ACHN (cell line): ENCODE measurements at regions not wholly inside any gene's neighbourhood (a gene's known extent, or its start where the extent isn't known, plus 50 kb on each side); places are given as distances from the start of the nearest gene placed in this dataset.

ENCODE experiments used
- DNase-seq: peaks from one replicate; pipeline ENCODE4 v3.0.0-alpha.2; 2015
- in situ Hi-C: cut with HindIII; loops from 2 replicates; pipeline ENCODE4 v1.10.0; 2017; ENCODE audit warnings: low sequenced_read_pairs, low pct_ligation_motif_present, low pct_unique_long_range_greater_than_20kb

DNA sequence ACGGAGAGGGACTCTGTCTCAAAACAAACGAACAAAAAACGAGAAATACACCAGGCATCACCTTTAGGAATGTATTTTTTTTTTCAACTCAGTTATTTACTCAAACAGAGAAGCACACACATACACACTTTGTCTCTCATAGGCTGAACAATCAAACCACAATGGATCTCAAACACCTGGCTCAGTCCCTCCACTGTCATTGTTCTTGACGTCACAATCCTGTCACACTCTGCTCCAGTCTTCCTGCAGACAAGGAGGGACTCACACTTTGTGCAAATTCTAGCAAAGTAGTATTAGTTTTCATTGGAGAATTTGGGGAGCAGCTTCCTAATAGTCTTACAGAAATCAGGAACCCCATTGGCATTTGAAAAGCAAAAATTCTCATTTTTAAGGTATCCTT lies 727.8 kb downstream of the BCL11B start:
- no peak for DNase-seq
- in situ Hi-C loops, result no loop called here

- in situ Hi-C loops, result no loop called here
Measured at GRCh38 chr14:98545181-98545580, 726.8 kb downstream of the BCL11B start.

DNA sequence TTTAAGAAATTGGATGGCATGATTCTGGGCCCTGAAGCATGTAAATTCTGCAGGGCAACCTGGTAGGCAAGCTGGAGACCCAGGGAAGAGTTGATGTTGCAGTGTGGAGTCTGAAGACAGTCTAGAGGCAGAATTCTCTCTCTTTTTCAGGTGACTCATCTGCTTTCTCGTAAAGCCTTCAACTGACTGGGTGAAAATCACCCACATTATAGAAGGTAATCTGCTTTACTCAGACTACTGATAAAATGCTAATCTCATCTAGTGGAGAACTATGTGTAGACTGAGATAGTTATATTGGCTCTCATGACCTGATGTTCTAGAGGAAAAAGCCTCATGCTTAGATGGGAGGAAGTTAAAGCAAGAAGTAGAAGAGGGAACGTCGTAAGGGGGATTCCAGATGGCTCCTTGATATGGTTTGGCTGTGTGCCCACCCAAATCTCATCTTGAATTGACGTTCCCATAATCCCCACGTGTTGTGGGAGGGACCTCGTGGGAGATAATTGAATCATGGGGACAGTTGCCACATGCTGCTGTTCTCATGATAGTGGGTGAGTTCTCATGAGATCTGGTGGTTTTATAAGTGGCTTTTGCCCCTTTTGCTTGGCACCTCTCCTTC lies 723.8 kb downstream of the BCL11B start:
- no peak for DNase-seq
- in situ Hi-C loops, result no loop called here

More at GRCh38 chr14:98545181-98545580, 726.8 kb downstream of the BCL11B start:
- DNase-seq, result no peak

DNA sequence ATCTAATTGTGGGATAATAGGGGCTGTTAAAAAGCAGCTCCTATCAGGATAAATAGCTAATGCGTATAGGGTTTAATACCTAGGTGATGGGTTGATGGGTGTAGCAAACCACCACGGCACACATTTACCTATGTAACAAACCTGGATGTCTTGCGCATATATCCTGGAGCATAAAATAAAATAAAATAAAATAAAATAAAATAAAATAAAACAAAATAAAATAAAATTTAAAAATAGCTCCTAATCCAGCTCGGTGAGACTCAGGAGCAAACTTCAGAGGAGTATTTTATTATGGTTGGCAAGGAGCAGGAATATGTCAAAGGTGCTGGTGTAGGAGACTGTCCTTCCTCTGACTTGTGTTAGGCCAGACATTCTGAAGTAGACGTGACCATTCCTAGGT lies 721.0 kb downstream of the BCL11B start:
- in situ Hi-C loops, result no loop called here
- no peak for DNase-seq

GRCh38 chr14:98555440-98555839 lies 716.6 kb downstream of the BCL11B start:
- no peak for DNase-seq
- in situ Hi-C loops, result no loop called here

DNA sequence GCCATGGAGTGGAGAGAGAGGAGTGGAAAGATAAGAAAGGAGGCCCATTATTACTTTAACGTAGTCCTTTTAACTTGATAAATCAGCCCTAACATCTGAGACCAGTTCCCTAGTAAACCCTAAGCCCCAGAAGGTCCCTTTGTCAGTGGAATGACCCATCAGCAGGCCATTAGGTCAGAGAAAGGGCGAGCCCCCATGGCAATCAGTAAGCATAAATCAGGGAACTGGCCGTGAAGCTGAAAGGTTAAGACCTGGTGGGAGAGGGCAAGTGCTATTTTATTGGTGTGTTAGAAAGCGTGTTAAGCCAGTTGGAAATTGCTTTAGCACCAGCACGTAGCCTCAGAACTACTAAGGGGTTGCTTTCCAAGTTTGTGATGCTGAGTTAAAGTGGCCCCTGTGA lies 708.0 kb downstream of the BCL11B start:
- in situ Hi-C loops, result no loop called here

GRCh38 chr14:98564541-98564940 lies 707.5 kb downstream of the BCL11B start:
- no peak for DNase-seq

More for the DNA sequence above, 708.0 kb downstream of the BCL11B start:
- no peak for DNase-seq

DNA sequence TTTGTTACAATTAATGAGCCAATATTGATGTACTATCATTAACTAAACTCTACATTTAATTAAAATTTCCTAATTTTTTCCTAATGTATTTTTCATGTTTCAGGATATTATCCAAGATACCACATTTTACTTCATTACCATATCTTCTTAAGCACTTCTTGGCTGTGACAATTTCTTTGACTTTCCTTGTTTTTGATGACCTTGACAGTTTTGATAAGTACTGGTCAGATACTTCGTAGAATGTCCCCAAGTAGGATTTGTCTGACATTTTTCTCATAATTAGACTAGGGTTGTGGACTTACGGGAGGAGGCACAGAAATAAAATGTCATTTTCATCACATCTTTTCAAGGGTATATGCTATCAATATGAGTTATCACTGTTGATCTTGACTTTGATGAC lies 700.9 kb downstream of the BCL11B start:
- DNase-seq, result no peak
- in situ Hi-C loops, result no loop called here

More at GRCh38 chr14:98564541-98564940, 707.5 kb downstream of the BCL11B start:
- in situ Hi-C loops, result no loop called here

DNA sequence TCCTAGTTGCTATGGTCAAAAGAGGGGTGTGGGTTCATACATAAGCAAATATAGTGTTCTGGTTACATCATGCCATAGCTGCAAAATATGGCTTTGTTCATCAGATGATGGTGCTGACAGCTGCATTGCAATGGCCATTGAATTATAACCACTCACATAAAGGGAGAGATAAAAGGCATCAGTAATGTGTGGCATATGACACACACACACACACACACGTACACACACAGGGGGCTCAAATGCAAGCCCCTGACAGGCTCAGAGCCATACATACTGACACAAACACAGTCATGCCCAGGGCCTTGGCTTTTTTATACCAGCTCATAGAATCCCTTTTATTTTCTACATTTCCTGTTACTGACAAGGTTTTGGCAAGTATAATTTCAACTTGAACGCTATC lies 698.9 kb downstream of the BCL11B start:
- in situ Hi-C loops, result no loop called here
- no peak for DNase-seq

GRCh38 chr14:98576463-98576862 lies 695.5 kb downstream of the BCL11B start:
- no peak for DNase-seq
- in situ Hi-C loops, result no loop called here

GRCh38 chr14:98578204-98578603 lies 693.8 kb downstream of the BCL11B start:
- no peak for DNase-seq
- in situ Hi-C loops, result no loop called here

DNA sequence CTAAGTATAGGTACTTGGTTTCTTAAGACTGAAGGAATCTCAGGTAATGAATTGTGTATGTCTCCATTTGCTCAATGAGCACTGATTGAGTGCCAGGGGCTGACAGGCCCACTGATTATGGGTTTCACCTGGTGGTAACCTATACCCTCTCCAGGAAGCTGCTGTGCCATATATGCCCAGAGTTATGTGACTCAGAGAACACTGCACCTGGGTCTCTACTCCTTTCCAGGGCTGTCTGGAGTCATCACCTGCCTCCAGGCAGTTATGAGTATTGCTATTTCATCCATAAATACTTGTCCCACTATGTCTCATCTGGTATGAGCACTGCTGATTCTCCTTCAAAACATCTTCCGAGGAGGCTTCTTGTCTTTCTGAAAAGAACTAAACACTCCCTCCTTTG lies 692.9 kb downstream of the BCL11B start:
- in situ Hi-C loops, result no loop called here
- no peak for DNase-seq

- in situ Hi-C loops, result no loop called here
- peak; percentile 16 for DNase-seq
Measured at GRCh38 chr14:98580131-98580678, 691.8 kb downstream of the BCL11B start.

GRCh38 chr14:98582276-98582675 lies 689.7 kb downstream of the BCL11B start:
- in situ Hi-C loops, result no loop called here
- no peak for DNase-seq

- DNase-seq, result no peak
- in situ Hi-C loops, result no loop called here
Measured at GRCh38 chr14:98591161-98591560, 680.8 kb downstream of the BCL11B start.

GRCh38 chr14:98592611-98593170 lies 679.3 kb downstream of the BCL11B start:
- no peak for DNase-seq

GRCh38 chr14:98593361-98593761 lies 678.6 kb downstream of the BCL11B start:
- in situ Hi-C loops, result no loop called here

More at GRCh38 chr14:98592611-98593170, 679.3 kb downstream of the BCL11B start:
- in situ Hi-C loops, result no loop called here

DNA sequence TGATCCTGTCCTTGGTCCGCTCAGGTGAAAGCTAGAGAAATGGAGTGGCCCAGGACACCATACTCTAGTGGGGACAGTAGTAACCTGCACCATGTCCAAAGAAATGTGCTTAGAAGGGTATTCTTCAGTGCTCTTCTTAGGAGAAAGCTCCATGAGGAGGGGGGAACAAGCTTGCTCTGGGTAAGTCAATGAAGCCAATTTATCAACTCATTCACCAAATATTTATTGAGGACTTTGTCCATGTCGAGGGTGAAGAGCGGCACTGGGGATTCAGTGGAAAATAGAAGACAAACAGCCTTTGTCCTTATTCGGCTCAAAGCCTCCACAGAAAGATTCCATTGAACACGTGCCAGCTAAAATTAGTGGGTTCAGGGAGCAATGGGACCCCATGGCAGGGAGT lies 677.8 kb downstream of the BCL11B start:
- in situ Hi-C loops, result no loop called here
- no peak for DNase-seq

More at GRCh38 chr14:98593361-98593761, 678.6 kb downstream of the BCL11B start:
- DNase-seq, result no peak

DNA sequence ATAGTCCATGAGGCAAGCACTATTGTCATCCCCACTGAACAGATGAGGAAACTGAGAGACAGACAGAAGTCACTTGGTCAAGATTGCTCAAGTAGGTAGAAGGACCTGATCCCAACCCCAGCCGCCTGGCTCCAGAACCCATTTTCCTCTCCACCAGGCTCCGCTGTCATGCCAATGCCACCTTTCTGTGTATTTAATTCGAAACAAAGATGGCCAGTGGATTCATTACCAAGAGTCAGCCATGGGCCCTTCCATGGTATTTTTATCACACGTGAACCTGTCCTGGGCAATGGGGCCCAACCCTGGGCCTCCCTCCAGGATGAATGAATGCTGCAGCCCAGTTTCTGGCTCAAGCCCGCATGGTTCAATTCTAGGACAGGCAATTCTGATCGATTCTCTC lies 673.4 kb downstream of the BCL11B start:
- in situ Hi-C loops, result no loop called here
- DNase-seq, result no peak

DNA sequence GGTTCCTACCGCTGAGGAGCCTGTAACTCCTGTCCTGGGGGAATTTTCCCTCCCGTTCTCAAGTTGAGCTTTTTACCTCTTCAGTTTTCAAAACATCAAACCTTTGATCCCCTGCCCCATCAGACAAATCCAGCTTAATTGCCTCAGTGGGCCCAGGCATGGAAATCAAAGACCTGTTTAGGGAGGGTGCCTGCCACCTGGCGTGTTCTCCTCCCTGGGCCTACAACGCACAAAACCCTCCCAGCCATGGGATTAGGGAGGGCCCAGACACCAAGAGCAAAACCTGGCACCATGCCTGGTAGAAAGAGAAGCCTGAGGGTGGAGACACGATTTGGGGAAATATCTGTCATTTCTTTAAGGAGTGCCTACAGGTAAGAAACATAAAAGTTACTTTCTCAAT lies 672.9 kb downstream of the BCL11B start:
- no peak for DNase-seq
- in situ Hi-C loops, result no loop called here
